AG09319 (cell line): ENCODE measurements at regions not wholly inside any gene's neighbourhood (a gene's known extent, or its start where the extent isn't known, plus 50 kb on each side); places are given as distances from the start of the nearest gene placed in this dataset.
A peak's percentile ranks its signal among the peaks of the same experiment; 100 is the strongest.

Experiments
- DNase-seq: peaks from one replicate; pipeline ENCODE4 v3.0.0-alpha.2; 2010; ENCODE audit warnings: low read depth; ENCODE audit errors: extremely low read depth
- TF ChIP-seq, protein P1 (sequence below): IDR thresholded peaks from 2 replicates; pipeline ENCODE4 v1.5.1; 2011; ENCODE audit warnings: low read depth, mild to moderate bottlenecking, inconsistent platforms, low read length, moderate library complexity

DNA sequence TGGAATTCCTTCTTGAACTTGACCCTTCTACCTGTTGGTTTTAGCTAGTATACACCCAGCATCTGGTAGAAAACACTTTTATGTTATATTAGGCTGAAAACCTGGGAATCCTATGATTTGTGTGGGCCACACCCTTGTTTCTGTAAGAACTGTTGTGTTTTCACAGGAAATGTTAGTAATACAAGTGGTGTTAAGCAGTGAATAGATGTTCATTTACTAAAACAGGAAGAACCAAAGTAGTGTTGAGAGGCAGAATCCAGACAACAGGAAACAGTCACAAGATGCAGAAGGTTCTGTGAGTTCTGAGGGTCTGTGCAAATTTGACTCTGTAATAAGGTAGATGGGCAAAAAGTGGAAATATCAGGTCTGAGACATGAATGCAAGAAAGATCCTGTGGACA is 73.0 kb upstream of the RAI14 start:
- TF ChIP-seq, protein P1, sequence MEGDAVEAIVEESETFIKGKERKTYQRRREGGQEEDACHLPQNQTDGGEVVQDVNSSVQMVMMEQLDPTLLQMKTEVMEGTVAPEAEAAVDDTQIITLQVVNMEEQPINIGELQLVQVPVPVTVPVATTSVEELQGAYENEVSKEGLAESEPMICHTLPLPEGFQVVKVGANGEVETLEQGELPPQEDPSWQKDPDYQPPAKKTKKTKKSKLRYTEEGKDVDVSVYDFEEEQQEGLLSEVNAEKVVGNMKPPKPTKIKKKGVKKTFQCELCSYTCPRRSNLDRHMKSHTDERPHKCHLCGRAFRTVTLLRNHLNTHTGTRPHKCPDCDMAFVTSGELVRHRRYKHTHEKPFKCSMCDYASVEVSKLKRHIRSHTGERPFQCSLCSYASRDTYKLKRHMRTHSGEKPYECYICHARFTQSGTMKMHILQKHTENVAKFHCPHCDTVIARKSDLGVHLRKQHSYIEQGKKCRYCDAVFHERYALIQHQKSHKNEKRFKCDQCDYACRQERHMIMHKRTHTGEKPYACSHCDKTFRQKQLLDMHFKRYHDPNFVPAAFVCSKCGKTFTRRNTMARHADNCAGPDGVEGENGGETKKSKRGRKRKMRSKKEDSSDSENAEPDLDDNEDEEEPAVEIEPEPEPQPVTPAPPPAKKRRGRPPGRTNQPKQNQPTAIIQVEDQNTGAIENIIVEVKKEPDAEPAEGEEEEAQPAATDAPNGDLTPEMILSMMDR, result no peak
- DNase-seq, result no peak

DNA sequence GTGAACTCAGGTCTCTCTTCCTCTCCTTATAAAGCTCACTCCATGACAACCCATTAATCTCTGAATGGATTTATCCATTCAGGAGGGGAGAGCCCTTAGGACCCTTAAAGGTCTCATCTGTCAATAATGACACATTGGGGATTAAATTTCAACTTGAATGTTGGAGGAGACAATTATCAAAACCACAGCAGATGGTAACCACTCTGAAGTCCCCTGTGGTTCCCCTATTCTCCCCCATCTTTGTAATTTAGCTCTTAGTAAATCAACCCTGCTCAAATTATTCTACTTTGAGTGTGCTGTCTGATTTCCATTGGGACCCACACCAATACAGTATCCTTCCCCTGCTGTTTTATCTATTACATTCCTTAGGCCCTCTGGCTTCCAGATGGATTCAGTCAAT is 72.0 kb upstream of the RAI14 start:
- no peak for DNase-seq
- TF ChIP-seq, protein P1, result no peak

DNA sequence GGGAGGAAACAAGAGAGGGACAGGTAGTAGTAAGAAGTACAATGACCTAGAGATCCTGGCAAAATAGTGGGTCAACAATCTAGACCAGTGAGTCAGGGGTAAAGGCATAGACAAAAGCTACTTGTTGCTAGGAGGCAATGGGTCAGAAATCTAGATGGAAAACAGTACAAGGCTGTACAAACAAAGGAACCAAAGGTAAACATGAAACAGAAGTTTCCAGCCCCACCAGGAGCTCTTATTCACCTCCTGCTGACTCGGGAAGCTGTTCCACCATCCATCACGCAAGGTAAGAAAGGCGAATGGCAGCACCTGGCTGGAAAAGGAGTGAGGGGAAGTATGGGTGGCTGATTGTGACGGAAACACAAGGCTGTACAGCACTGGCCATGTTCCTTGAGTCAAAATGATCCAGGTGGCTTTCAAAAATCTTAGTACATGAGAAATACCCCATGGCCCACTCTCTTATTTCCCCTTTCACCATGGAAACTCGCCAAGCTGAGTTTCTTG is 70.5 kb upstream of the RAI14 start:
- TF ChIP-seq, protein P1, result no peak
- DNase-seq, result no peak

DNA sequence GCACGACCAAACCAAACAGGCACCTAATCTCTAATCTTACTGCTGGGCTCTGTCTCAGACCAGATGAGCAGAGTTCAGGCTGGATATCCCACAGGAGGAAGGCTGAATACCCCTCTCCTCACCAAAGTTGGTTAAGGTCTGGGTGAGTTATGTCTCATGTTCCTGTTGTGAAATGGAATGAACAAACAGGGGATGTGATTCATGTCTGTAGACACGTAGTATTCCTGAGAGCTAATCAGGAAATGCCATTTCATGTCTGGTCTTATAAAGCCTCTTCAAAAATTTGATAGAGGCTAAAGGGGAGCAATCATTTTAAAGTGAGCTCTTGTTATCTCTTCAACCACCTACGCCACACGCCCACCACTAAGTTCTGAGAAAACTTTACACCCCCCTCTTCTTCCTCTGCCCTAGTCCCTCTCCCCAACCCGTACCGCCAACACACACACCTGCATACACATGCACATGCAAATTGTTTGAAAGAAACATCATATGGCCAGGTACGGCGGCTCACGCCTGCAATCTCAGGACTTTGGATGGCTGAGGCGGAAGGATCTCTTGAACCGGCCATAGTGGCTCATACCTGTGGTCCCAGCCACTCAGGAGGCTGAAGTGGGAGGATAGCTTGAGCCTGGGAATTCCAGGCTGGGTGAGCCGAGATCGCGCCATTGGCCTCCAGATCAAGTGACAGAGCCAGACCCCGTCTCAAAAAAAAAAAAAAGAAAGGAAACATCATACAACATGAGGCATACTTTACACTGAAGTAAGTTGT is 69.8 kb upstream of the RAI14 start:
- TF ChIP-seq, protein P1, result no peak
- peak; percentile 54 for DNase-seq

DNA sequence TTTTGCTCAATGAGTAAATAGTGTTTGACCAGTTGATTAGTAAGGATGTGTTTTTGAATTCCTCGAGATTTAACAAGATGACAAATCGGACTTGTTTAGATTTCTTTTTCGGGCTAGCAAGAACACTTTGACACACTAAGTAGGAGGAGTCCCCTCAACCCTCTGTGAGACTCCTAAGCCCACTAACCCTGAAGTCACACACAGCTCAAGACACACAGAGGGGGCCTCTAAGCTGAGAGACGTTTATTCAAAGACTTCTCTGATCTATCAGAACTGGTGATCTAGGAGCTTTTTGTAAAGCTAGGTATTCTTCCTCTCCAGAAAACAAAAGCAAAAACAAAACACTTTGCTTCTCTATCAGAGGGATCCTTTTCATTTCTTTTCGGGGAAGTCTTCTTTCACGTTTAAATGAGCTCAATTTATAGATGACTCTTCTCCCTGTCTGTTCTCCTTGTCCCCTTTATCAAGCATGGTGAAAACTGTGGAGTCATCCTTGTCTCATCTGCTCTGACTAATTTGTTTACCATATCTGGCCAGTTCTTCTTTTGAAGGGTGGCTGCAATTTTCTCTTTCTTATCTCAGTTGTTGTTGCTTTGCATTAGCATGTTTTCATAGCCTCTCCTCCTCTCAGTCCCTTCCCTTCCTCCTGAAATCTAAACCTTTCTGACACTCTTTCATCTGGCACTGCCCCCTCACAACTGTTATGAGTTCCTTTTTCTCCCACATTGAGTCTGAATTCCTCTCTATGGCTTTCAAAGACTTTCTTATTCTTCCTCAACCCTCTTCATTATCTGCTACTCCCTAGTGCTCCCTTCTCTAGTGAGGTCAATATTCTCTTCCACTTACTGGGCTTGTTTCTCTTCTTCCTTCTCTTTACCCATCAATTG is 68.5 kb upstream of the RAI14 start:
- TF ChIP-seq, protein P1, result no peak

DNA sequence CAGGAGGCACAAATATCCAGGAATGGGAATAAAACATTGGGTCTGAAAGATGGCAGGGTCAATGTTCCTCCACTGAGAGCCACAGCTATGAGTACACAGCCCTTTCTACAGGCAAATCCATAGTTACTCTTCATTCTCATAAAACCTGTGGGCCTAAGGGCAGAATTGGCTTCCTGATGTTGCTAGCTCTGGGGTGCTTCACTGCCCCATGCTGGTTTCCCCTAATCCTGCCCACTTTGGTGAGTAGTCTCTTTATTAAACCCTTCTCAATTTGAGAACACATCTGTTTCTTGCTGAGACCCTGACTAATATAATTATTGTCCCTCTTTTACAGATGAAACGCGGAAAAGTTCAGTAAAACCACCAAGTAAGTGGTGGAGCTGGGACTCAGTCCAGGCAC is 66.3 kb upstream of the RAI14 start:
- no peak for DNase-seq
- TF ChIP-seq, protein P1, result no peak

More for the DNA sequence above, 68.5 kb upstream of the RAI14 start:
- DNase-seq, result peak; percentile 30

DNA sequence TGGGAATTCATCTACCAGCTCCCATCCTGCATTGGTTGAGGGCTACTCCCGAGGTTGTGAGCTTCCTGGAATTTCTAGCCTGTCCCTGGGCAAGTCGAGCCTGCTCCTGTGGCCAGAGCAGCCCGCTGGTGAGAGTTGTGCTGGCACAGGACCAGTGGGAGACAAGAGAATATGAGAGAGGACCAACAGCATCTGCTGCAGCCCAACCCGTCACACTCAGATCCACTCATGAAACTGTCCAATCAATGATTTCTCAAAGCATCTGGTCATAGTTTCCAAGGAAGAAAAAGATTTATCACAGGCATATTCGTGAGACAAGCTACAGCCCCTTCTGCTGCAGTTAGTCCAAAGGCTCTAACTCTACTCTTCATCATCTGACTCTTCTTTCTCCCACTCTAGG is 64.4 kb upstream of the RAI14 start:
- TF ChIP-seq, protein P1, result no peak

More for the DNA sequence above, 64.4 kb upstream of the RAI14 start:
- DNase-seq, result no peak
